Activated CD4-positive, alpha-beta T cell treated with anti-CD3 and anti-CD28 coated beads for 24 hours (primary cell): ENCODE measurements at regions not wholly inside any gene's neighbourhood (a gene's known extent, or its start where the extent isn't known, plus 50 kb on each side); places are given as distances from the start of the nearest gene placed in this dataset.

ENCODE experiments used
- DNase-seq, 2 donors: peaks; one replicate each; pipeline ENCODE4 v3.0.0-alpha.2; 2020; ENCODE audit warnings: low read depth in 2 of 2

DNA sequence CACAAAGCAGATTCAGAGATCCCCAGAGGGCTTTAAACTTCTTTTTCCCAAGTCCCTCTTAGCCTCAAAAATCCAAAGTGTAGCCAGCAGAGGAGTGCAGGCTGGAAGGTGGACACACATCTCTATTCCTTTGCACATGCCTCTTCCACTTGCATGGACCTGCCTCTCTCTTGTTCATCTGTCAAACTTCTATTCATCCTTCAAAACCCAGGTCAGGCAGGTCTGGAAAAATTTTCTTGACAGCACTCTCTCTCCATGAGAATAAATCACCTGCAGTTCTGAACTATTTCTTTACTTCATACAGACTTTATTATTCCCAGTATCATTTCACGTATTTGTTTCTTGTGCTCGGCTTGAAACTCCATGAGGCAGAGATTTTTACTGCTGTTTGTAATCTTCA is 127.5 kb downstream of the SS18 start:
- no peak for DNase-seq

DNA sequence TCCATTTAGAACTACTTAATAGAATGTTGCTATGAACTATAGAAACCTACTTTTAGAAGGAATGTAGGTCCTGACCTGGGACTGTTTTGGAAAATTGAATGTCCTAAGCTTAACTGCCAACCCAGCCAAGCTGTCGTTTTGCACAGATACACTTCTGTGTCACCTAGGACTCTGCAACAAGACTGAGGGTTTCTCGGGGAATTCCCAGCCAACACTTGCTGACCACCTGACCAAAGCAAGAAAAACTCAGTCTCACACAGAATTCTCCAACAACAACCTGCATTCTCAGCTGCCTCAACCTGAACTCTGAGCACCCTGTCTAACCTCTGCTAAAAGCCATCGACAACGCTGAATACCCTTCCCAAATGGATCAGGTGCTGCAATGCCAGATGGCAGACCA is 128.2 kb downstream of the SS18 start:
- no peak for DNase-seq

DNA sequence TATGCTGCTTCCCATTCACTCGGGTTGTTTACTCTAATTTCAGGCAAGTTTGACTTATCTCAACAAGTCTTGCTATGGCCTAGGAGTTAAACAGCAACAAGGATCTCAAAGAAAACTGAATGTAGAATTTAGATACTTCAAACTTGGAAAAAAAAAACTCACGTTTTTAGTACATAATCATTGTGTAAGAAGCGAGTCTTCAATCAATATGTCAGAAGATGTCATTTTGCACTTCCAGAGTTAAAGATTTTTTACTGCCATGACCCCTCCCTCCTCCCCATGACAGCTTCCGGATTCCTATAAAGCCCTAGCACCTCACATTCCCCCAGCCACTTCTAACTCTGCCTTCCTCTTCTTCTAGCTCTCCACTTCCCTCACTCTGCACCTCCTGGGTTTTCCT is 133.4 kb downstream of the SS18 start:
- no peak for DNase-seq

DNA sequence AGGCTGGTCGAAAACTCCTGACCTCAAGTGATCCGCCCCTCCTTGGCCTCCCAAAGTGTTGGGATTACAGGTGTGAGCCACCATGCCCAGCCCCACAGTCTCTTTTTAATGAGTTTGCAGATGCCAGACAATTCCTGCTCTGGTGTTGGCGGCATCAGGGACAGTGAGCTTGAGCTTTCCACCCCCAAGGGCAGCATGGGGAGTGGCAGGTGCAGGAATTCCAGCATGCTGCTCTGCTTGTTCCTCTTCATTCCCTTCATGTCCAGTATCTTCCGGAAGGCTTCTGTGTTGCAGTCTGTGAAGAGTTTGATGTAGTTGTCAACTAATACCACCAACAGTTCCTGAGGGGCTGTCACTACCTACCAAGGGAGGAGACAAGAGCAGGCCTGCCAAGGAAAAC is 137.3 kb downstream of the SS18 start:
- DNase-seq: no peak

DNA sequence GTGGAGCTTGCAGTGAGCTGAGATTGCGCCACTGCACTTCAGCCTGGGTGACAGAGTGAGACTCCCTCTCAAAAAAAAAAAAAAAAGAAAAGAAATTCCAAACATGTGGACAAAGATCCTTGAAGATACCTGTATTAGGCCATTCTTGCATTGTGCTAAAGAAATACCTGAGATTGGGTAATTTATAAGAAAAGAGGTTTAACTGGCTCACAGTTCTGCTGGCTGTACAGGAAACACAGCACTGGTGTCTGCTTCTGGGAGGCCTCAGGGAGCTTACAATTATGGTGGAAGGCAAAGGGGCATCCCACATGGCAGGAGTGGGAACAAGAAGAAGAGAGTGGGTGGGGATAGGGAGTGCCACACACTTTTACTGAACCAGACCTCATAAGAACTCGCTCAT is 140.1 kb downstream of the SS18 start:
- no peak for DNase-seq

DNA sequence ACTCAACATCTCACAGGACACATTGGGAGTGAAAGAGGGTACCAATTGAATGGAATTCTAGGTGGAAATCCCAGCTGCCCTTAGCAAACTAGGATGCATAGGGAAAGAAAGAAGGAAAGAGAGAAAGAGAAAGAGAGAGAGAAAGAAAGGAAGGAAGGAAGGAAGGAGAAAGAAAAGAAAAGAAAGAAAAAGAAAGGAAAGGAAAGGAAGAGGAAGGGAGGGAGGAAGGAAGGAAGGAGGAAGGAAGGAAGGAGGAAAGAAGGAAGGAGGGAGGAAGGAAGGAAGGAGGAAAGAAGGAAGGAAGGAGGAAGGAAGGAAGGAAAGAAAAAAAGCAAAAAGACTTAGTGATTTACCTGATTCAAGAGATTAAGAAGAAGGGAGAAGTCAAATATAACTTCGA is 143.9 kb downstream of the SS18 start:
- DNase-seq: no peak

DNA sequence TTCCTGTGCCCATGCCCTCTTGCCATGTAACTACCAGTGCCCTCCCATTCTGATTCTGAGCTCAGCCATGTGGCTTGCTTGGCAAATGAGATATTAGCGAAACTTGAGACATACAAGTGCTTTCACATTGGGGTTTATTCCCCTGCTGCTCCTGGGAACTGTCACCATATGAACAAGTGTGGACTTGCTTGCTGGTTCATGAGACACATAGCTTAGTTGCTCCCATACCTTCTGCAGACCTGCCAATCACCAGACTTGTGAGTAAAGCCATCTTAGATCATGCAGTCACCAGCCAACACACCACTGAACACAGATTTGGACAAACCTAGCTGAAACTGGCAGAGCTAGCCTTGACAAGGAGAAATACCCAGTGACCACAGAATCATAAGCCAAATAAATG is 155.1 kb downstream of the SS18 start:
- no peak for DNase-seq

DNA sequence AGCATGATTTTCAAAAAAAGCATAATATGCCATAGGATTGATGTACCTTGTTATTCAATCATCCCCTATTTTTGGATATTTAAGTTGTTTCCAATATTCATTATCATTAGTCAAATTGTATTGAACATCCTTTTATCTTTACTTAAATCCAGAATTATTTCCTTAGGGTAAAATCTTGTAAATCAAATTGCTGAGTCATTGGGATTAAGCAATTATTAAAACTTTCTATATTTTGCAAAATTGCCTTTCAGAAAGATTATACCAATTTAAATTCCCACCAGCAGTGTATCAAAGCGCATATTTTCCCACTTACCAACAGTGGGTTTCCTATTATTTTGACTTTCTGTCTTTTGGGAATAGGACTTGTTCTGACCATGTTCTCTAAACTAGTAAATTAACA is 159.3 kb downstream of the SS18 start:
- no peak for DNase-seq

DNA sequence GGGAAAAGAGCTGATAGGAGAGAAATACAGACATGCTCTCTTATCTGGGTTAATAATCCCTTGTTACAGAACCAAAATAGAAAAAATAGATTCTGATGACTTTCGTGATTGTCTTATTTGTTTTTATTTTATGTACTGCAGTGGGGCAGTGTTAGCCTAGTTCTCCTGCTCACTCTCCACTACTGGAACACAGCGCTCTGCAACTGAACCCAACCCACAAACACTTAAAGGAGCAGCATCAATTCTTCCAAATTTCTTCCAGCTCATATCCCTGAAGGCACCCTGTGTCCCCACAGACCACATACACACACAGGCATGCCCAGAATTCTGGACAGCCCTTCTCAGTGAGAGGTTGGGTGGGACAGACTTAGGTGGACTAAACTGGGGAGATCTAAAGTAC is 160.6 kb downstream of the SS18 start:
- no peak for DNase-seq

DNA sequence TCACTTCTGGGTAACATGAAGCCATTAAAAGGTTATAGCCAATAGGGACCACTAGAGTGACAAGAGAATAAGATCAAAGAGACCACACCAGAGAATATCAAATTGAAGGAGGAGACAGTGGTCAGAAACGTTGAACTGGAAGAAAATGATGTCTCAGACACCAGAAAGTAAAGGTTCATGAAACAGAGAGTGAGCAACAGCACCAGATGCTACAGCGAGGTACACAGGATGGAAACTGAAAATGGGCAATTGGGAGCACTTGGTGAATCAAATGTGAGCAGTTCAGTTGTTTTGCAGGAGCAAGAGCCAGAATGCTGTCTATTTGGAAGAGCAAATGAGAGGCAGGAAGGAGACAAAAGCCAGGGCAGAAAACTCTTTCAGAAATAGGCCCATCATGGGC is 162.6 kb downstream of the SS18 start:
- no peak for DNase-seq

DNA sequence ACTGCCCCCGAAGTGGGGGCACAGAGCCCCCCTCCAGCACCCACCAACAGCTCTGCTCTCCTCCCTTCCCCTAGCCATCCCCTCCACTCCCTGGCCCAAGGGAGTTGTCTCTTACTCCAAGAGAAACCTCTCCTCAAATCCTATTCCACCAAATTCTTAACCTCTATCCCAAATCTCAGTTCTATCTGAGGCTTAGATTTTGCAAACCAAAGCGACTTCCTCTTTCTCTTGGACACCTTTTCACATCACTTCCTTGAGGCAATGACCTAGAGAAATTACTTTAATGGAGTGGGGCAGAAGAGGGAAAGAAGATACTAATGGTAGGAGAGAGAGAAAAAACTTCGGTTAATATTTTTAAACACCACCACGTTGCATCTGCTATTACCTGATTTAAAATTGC is 167.2 kb downstream of the SS18 start:
- no peak for DNase-seq

DNA sequence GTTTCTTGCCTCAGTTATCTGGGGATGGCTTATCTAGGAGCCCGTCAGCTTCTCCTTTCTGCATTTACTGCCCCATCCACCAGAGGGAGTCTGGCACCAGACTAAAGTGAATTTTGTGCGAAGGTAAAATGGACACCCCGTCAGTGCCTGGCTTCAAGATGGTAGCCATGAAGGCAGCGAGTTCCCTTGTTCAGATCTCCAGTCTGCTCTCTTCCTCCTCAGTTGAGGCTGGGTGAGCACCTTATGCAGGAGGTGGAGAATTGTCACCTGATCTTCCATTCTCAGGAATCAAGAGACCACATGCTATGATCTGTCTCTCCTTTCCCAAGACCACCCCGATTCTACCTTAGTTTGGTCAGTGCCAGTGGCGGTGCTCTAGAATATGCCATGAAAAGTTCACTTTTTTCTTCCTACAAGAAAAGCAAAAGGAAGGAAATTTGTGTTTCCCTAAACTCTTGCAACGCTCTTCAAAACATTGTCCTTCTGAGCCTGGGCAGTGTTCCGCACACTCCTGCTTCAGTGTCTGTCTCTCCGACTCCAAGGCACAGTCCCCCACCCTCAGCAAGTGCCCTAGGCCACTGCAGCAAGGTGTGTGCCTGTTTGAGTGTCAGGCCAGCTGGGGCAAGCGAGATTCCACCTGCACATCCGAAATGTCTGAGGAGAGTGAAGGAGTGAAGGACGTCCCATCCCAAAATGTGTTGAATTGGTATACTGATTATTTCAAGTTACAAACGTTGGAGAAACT is 168.6 kb downstream of the SS18 start:
- peak; percentile 4 to 6 for DNase-seq

DNA sequence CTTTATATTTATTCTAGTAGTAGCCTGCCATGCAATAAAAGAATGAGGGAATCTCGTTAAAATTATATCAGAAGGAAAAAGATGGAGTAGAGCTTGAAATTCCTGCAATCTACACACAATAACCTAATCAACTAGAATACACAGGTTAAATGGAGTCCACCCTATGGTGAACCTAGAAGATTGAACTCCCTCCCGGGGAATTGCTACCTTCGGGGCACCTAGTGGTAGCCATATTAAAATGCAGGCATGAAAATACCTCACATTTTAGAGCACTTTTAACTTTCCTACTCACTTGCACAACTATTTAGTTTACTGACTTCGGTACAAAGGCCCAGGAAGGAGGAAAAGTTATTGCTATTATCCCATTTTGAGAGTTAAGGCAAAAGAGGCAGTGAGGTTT is 174.5 kb downstream of the SS18 start:
- DNase-seq: no peak

DNA sequence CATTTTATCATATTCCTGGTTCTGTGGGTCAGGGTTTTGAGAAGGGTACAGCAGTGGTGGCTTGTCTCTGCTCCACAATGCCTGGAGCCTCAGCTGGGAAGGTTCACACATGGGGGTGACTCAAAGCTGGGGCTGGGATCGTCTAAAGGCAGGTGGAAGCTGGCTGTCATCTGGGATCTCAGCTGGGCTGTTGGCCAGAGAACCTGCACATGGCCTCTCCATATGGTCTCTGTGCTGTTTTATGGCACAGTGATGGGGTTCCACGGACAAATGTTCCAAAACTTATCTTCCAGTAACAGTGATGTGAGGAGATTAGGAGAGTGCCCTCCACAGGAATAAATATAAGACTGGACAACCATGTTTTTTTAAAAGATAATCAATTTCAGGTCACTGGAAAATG is 191.4 kb downstream of the SS18 start:
- DNase-seq: no peak

DNA sequence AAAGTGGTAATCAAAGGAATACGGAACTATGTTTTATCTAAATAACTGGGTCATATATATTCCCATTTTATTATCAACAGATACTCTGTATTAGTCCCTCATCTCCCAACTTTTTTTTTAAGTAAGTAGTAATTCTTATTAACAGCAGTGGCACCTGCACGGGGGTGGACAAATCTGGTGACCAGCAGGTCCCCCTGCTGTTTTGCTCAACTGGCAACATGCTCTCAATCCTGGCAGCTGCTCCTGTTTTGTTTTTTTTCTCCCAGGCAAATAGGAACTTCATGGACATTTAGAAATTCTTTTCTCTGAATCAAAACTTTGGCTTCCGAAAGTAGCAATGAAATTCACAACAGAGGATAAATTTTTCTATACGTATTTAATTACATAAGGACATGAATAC is 193.5 kb downstream of the SS18 start:
- DNase-seq: no peak

DNA sequence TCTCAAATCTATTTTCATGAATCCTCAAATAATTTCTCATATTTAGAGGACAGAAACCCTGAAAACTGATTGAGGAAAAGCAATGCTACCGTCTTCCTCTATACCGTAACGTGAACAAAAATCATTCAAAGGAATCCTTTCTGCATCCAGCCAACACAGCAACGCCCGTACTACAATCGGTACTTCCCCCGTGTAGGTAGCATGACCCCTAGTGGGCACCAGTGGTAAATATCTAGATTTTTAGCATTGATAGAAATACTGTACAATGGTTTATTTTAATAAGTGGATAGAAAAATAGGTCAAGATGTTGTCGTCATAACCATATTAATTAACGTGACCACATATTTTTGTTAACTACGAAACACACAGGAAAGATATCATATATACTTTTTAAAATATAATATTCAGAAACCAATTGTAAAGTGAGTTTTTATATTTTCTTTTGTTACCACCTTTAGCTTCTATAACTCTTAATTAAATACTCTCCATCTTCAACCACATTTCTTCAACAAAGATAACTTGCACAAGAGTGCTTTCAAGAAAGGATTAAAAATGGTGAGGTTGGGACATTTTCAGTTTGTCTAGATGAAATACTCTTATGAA is 194.1 kb downstream of the SS18 start:
- peak in 1 of 2 donors; percentile 3 for DNase-seq

DNA sequence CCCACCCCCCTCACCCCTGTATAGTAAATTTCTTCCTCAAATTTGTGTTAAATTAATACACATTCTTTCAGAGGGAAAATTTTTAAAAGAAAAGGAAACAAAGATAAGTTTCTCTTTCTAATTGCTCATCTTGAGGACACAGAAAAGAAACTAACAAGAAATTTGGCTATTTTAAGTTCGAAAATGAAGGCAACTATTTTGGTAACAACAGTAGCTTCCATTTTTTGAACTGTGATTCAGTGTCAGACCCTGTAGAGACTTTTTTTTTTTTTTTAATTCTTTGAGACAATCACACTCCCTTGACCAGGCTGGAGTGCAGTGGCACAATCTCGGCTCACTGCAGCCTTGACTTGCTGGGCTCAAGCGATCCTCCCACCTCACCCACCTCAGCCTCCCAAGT is 194.9 kb downstream of the SS18 start:
- no peak for DNase-seq

DNA sequence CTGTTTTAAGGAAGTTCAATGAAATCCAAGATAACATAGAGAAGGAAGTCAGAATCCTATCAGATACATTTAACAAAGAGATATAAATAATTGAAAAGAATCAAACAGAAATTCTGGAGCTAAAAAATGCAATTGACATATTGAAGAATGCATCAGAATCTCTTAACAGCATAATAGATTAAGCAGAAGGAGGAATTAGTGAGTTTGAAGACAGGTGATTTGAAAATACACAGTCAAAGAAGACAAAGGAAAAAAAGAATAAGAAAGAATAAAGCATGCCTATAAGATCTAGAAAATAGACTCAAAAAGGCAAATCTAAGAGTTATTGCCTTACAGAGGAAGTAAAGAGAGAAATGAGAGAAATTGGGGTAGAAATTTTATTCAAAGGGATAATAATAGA is 204.1 kb downstream of the SS18 start:
- no peak for DNase-seq

DNA sequence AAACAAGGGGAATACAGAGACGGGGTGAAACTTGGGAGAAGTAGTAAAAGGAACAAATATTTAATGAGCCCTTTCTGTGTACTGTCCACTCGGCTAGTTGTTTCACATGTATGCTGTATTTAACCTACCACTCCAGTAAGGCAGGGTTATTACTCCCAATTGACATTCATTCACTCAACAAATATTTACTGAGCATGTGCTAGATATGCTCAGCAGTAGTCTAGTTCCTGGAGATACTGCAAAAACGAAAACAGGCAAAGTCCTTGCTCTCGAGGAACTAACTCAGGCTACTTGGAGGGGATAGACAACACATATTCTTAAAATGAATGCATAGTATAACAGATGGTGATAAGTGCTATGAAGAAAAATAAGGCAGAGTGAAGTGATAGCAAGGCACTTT is 207.3 kb downstream of the SS18 start:
- no peak for DNase-seq

DNA sequence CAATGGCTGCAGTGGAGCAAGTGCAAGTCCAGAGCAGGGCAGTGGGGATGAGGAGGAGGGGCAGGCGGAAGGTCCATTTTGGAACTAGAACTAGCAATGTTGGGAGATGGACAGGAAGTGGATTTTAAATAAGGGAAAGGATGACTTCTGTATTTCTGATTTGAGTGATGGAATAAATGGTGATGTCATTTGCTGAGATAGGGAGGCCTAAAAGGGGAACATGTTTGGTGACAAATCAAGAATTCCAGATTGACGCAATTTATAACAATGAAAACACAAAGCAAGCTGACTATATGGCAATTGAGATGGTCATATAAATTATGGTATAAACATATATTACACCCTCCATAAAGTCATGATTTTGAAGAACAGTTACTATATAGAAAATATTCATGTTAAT is 209.3 kb downstream of the SS18 start:
- no peak for DNase-seq

DNA sequence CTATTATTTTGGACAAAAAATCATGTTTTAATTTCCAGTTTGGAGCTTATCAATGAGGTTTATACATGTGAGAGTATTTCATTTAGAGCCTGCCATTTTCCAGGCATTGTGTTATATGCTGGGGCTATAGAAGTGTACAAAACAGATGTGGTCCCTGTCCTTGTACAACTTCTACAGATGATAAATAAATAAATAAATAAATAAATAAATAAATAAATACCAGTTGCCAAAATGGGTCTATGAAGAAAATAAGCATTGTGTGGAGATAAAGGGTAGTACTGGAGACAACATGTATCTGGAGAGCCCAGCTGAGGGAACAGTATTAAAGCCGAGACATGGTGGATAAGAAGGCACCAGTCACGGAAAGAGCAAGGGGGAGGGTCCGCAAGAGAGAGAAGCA is 210.0 kb downstream of the SS18 start:
- no peak for DNase-seq

DNA sequence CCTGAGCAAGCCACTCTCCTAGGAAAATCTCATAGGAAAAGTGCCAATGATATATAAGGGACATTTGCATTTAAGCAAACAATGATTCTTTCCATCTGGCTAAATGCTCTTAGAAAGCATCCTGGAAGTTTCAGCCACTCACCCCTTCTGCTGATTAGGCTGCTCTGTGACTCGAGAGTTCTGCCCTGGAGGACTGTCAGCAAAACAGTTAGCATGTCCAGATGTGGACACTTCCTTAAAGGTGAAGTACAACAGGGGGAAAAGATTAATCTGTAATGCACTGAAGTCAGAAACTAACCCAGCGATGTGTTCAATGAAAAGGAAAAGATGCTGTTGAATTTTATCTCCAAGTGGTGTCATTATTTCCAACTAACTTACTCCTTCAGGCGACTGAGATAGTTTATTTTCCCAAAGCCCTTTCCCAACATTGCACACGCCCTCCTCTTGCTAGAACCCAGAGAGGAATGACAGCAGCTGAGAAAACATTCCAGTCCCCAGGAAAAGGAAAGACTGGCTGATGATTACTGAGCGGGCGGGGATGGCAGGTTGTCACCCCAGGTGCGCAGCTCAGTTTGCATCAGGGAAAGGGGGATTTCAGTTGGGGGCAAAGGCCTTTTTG is 214.0 kb downstream of the SS18 start:
- DNase-seq: no peak

DNA sequence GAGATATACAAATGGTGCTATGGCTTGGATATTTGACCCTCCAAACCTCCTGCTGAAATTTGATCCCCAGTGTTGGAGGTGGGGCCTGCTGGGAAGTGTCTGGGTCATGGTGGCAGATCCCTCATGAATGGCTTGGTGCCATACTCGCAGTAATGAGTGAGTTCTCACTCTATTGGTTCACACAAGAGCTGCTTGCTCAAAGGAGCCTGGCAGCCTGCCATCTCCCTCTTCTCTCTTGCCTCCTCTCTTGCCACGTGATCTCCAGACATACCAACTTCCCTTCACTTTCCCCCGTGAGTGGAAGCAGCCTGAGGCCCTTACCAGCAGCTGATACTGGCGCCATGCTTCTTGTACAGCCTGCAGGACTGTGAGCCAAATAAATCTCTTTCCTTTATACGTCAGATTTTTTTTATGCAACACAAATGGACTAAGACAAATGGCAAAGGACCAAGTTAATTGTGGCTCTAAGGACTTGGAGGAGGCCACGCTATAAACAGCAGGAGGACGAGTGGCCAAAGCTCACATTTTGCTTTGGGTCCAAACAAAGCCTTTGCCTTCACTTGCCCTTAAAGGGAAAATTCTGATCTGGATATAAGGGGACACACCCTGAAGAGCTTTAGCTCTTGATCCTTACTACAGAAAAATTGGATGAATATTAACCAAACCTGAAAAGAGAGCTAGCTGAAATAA is 214.7 kb downstream of the SS18 start:
- DNase-seq: no peak
